AG20443 (cell line): ENCODE measurements at regions not wholly inside any gene's neighbourhood (a gene's known extent, or its start where the extent isn't known, plus 50 kb on each side); places are given as distances from the start of the nearest gene placed in this dataset.

Experiments
- DNase-seq: peaks from one replicate; pipeline ENCODE4 v3.0.0; 2012; ENCODE audit warnings: low spot score, mixed read lengths

DNA sequence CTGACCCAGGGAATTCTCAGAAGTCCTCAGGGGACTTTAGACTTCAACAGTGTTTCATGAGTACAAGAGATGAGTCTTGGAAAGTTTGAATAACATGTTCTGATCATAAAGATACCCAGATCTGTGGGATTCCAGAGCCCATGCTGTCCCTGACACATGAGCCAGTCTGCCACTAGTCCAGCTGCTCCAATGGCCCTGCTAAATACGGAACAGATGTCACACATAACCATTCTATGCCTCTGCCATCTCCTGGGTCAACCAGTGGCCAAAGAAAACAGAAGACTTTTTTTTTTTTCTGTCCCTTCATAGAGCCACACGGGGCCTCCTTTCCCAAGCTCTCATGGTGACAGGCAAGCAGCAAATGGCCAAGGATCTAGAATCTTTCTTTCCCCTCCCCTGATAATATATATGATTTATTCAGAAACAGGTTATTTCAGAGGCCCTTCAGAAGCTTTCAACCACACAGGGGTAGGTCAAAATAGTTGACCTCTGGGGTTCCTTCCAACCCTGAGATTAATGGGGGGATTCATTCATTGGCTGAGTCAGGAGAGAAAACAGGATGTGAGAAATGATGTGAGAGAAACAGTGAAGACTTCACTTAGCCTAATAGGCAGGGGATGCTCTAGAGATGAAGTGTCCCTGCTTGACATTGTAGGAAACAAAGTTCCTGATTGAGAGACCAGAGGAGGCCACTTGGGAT, 367.7 kb downstream of the CDK5RAP2 start:
- DNase-seq: no peak

DNA sequence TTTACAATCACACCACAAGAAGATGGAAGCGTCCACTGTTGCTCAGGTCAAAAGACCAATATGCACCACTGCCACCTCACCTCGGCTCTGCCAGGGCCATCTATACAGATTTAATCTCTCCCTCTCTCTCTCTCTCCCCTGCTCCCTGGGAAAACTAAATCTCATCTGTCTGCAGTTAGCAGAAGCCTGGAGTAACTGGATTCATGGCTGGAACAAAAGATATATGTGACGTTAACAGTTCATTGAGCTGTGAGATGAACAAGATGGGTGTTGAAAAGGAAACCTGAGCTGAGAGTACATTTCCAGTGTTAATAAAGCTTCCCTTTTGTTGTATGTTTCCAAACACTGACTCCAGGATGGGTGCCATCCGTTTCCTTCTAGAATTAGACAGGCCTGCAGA, 369.7 kb downstream of the CDK5RAP2 start:
- DNase-seq: no peak

DNA sequence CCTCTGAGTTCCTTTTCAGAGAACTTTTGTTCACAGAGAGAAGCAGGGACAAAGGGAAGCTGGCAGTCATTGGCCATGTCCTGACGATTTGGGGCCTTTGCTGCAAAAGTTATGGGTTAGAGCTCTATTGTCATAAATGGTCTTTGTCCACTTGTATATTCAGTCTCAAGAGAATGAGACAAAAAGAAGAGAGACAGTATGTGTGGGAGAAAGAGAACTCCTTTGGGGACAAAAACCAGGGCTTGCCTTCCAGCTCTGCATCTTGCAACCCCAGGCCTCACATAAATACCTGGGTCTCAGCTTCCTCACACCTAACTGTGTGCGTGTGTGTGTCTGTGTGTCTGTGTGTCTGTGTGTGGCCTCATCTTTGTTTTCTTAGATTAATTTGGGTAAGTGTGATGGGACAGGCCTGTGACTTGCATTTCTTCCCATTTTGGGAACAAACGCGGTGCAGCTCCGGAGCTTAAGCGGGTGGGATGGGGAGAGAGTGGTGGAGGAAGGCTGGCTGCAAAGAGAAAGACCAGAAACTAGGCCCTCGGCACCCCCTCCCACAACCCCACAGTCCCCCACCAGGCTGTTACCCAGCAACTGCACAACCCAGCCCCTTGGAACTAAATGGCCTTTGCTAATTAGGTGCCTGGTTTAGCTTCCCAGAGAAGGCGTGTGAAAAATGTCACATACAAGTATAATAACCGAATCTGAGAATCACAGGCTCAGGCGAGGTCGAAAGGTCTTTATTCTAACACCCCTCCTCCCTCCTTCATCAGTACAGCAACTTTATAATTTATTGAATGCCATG, 376.9 kb downstream of the CDK5RAP2 start:
- DNase-seq: no peak

DNA sequence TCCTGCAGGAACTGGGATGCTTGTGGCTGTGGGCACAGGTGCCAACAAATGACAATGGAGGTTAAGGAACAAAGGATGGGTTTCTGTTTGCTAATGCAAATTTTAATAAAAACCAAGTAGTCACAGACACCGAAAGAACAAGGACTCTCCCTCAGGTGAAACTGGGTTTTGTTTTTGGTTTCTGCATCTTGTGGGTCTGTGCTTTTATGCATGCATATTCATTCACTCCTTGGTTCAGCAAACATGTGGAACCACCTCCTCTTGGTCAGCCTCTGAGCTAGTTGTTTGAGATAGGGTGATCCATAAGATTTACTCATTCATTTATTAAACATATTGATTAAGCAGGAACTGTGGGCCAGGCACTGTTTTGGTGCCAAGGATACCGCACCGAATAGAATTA, 381.9 kb downstream of the CDK5RAP2 start:
- no peak for DNase-seq

DNA sequence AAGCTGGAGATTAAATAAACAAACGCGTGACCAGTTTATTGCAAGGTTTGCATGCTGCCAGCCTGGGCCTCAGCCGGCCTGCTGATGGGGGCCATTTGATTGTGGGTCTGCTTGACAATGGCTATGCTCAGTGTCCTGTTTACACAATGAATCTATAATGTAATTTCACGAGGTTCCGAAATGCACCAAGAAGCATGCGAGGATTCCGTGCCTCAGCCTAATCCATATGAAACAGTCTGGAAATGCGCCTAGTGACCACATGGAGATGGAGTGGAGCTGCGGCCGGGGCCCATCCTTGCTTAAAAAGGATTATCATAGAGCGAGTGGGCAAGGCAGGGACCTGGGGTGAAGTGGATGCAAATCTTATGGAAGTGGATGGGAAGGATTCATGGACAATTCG, 382.4 kb downstream of the CDK5RAP2 start:
- no peak for DNase-seq

DNA sequence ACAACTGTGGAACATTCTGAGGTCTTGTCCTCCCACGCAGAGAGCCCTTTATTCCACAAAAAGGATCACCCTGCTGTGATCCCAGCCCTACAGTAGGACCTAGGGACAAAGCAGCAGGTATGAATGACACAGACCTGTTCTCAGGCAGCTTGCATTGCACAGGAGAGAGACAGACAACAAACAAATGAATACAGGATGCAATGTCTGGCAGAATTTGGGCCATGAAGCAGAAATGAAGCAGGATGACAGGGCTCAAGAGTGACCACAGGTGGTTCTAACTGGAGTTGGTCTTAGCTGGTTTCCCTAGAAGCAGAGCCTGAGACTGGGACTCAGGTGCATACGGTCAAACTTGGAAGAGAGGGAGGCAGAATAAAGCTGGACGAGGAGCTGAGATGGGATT, 388.8 kb downstream of the CDK5RAP2 start:
- DNase-seq: no peak

DNA sequence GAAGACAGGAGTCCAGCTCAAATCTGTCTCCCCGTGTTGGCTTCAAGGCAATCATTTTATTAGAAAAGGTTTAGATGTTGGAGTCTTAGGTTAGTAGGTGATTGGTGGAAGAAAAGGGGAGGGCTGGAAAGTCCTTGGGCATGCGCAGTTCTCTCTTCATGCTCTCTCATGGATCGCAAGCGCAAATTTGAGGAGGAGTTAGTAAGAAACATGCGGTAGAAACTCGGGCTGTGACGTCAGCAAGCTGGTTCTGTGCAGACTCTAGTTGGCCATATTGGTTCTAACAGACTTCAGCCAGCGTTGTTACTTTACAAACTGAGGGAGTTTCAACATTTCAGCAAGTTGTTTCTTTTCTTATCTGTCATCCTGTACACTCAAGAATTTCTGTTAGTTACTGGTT, 392.2 kb downstream of the CDK5RAP2 start:
- DNase-seq: no peak

DNA sequence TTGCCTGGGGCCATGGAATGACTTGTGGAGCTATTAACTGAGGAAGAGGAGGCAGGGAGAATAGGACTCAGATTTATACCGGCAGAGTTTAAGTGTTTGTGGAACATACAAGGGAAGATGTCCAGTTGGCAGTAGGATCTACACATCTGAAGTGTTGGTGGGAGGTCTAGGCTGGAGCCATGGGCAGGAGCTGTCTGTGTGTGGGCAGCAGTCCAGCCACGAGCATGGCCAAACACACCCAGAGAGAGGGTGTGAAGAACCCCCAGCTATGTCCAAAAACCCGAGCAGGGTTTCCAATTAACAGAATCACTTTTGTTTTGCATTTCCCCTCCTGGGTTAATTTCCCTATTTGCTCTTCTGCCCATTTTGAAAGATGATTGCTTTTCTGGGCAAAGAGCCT, 393.7 kb downstream of the CDK5RAP2 start:
- no peak for DNase-seq

DNA sequence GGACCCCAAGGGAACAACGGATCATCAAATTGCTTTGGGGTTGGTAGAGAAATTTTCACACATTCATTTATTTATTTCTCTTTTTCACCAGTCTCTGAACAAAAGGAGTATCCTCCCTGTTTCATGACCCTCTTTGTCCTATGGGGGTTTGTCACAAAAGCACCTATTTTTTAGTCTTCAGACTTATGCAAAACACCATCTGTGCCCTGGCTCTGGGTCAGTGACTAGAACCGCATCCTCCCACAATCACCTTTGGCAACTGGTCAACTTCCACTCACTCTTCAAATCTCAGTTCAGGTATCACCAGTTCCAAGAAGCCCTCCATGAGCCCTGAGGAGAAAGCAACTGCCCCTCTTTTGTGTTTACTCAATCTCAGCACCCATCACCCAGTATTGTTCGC, 395.7 kb downstream of the CDK5RAP2 start:
- DNase-seq: no peak

DNA sequence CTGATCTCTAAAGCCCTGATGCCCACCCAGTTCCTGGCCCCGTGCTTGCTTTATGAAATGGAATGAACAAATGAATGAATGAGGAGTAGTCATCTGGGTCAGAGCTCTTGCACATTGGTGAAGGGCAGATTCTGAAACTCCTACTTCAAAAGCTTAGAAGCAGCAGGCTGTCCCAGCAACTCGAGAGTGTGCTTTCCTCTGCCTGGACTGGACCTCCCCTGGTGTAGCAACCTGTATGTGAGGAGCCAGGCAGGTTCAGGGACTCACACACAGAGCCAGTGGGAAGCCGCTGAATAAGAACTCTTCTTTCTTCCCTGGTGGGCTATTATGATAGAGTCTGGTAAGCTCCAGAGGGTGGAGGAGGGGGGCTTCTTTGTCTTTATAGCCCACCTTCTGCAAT, 396.4 kb downstream of the CDK5RAP2 start:
- no peak for DNase-seq

DNA sequence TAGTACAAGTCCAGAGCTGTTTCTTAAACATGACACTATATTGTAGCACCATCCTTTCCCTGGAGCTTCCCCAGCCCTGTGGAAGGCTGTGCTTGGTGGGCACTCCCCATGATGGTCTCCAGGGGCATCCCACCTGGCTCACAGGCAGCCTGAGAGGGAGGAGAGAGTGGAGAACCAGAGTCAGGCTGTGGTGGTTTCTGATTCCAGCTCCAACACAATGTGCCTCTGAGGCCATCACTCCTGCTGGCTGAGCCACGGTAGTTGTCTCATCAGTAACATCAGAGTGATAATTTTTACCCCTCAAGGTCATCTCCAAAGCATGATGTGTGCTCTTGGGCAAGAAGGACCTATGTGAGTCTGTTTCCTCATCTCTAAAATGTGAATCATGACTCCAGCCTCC, 398.0 kb downstream of the CDK5RAP2 start:
- no peak for DNase-seq

DNA sequence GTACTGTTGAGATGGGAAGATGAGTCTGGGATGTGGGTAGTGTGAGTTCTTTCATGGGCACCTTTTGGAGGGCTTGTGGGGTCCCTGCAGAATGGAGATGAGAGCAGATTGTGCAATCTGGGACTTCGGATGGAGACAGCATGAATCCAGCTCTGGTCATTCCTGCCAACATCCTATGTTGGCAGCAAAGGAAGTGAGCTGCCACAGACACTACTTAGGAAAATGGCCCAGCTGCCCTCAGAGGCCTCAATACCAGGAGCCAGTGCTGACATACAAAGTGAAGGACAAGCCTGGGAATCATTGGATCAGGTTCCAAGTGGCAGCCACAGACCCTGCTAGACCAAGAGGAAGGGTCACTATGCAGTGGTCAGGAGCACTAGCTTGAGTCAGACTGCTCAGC, 402.8 kb downstream of the CDK5RAP2 start:
- no peak for DNase-seq

DNA sequence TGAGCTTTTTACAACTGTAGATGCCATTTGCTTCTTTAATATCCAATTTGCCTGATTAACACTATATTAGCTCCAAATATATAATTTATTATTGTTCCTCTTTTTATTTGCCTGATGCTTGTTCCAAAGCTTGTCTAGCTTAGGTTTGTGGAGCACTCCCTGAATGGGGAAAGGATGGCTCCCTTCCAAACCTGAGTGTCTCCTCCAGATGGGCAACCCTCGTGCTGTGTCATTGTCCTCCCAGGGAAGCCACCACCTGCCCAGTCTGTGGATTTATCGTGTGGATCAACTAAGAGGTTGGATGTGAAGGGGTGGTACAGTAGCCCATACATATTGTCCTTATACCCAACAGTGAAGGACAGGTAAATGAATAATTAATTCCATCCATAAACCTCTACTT, 404.9 kb downstream of the CDK5RAP2 start:
- DNase-seq: no peak

DNA sequence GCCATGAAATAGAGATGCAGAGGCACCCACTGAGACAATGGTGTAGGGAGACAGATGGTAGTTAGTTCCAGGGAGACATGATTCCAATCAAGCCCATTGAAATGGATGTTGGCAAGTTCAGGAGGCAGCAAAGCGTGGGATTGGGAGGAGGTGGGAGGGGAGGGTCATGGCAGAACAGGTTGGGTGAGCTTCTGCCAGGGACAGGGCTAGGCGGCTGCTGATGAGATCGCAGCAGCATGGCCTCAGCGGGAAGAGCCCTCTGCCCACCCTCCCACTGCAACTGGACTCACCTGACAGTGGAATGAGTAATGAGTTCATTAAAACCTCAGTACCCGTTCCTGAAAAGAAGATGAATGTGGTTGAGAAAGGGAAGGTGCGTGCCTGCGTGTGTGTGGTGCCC, 418.2 kb downstream of the CDK5RAP2 start:
- no peak for DNase-seq

DNA sequence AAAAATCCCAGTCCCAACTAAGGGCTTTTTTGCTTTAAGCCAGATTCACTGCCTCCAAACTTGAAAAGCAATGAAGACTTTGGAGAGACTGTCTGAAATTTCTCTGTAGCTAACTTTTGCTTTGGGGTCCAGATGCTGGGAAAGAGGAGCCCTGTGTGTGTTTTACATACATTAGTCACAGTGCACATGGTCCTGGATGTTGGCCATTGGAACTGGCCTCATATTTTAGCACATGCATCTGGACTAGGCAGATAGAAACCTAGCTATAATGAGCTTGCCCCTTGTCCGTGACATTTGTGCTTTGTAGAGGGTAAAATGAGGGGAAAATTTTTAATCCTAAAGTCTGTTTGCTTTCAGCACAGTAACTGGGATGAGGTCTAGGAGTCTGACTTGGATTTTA, 421.7 kb downstream of the CDK5RAP2 start:
- DNase-seq: no peak

DNA sequence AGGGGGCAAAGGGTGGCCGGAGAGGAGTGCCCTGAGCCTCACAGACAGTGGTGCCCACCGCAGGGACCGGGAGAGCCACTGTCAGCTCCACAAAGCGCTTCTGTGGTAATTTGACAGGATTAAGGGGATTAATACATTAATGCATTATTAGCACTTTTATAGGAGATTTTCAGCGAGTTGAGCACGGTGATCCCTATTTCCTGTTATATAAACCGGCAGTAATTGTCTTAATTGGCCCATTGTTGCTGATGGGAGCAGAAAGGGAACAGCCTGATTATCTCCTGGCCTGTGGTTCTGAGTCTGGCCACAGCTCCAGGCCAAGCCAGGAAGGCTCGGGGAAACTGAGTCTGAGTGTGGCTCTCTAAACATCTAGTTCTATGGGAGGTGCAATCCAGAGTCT, 423.6 kb downstream of the CDK5RAP2 start:
- DNase-seq: no peak

DNA sequence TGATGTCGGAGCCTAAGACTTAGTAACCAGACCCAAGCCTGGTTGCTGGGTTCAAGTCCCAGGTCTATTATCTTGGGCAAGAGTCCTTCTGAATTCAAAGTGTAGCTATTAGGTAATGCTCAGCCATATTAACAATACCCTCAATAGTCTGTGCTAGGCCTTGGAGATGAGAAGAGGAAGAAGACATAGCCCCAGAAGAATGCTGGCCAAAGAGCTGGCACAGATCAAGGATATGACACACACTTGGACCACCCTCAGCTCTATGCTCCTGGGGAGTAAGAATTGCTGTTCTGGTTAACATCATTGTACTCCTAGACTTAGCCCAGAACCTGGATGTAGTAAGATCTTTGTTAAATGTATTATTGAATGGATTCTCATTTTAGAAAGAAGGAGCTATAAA, 426.7 kb downstream of the CDK5RAP2 start:
- no peak for DNase-seq

DNA sequence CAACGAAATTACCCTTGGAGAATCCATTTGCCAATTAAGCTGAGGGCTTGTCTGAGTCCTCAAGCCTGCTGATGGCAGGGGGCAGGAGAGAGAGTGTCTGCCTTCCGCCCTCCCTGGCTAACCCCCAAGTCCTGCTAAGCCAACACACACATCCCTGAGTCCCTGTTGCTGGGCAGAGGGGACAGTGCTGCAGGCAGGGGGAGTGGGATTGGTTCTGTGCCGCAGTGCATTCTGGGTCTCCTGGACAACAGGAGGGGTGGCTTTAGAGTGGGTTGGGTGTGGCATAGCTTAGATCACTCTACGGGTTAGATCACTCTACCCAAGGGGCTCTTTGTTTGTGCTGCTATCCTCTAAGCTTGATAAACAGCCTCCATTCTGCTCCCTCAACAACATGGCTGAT, 427.7 kb downstream of the CDK5RAP2 start:
- no peak for DNase-seq

DNA sequence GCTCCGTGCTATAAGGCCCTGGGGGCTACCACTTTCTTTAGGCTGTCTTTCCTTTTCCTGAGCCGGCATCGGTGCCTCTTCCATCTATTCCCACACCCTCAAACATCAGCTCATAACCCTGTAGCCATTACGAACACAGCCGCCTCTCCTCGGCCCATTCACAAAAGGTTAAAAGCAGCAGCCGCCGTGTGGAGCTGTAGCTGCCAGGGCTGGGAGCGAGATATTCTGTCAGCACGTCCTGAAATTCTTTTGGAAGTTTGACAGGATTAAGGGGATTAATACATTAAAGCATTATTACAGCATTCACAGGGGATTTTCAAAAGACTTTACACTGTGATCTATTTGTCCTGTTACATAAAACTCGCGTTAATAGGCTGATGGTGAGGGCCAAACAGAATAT, 428.2 kb downstream of the CDK5RAP2 start:
- no peak for DNase-seq

DNA sequence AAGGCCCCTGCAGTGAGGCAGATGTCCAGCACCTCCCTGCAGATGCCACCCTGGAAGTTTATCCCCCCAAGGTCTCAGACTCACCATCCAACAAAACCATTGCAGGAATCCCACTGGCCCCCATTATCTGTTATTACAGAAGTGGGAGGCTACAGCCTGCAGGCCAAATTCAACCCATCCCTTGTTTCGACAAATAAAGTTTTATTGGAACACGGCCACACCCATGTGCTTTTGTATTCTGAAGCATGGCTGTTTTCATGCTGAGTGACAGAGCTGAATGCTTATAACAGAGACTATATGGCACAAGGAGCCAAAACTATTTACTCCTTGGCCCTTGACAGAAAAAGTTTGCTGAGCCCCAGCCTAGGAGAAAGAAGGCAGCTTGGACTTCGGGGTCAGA, 428.8 kb downstream of the CDK5RAP2 start:
- no peak for DNase-seq

DNA sequence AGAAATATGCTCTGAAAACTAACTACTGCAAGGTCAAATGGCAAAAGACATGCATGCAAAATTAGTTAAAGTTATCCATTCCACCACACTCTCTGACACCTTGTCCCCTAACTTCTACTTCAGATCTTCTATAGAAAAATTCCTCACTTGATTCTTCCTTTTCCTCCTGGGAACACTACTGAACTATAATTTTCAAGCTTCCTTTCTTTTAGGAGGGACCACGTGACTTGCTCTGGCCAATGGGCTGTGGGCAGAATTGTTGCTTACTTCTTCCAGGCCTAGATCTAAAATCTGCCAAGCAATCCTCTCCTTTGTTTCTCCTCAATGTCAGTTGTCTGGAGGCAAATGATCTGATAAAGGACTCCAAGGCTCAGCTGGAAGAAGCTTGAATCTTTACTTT, 441.0 kb downstream of the CDK5RAP2 start:
- no peak for DNase-seq

DNA sequence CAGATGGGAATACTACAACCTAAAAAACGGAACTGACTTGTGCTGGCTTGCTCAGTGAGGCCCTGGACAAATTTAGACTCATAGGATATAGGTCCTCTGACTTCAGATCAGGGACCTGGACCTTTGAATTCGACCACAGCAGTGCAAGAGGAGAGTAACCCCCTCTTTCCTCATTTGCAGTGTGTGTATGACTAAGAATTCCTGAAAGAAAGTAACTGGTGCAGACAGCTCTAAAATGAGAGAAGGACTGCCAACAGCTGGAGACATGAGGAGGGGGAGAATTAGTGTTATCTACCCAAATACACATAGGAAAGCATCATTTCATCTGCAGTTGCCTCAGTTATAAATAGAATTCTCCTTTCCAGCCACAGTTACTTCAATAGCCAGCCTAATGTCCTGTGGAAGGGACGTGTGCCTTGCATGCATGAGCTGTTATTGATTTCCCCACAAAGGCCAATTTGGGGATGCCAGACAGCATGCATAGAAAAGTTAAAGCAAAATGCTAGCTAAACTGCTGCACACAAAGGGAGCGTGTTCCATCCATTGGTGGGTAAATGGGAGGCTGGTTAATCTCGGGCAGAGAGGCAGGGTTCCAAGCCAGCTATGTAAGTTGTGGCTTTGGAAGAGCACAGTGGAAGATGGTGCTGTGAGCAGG, 442.7 kb downstream of the CDK5RAP2 start:
- DNase-seq: no peak

DNA sequence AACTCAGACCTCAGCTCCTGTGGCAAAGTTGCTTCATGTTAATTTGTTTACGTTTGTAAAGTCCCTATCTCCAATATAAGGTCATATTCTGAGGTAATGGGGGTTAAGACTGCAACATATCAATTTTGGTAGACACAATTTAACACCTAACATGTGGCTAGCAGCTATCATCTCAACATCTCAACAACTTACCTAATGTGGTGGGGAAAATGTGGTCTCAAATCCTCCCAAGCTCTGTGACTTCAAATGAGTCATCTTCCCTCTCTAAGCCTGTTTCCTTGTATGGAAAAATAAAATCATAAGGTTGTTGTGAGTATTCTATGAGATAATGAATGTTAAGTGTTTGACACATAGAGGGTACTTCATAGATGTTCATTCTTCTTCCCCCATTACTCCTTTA, 443.3 kb downstream of the CDK5RAP2 start:
- DNase-seq: no peak
